ENCODE measurements at regions not wholly inside any gene's neighbourhood (a gene's known extent, or its start where the extent isn't known, plus 50 kb on each side); places are given as distances from the start of the nearest gene placed in this dataset.

- no peaks in the 10 kb centered on the region for H3K36me3 ChIP-seq (ENCODE audit: control insufficient read depth in 1 of 2, insufficient read depth in 2 of 2, low read length in 1 of 2)
- H3K4me1 ChIP-seq (ENCODE audit: control insufficient read depth in 1 of 2, insufficient read depth in 2 of 2, low read length in 2 of 2): no peaks in the 10 kb centered on the region
- WGBS, 2 donors: 46 to 54% methylated on average over 1 of the region's 1 CpG
- no peak overlapping the region for H3K4me3 ChIP-seq (ENCODE audit: low read length in 2 of 2)
- no peak overlapping the region for H3K27ac ChIP-seq (ENCODE audit: low read depth in 1 of 2, low read length in 2 of 2)
- intact Hi-C loops (cut with DNase I): no loop called here
- ATAC-seq (ENCODE audit: low FRiP score): no peak
- H3K27me3 ChIP-seq (ENCODE audit: control insufficient read depth in 1 of 2, insufficient read depth in 2 of 2, low read length in 1 of 2): peaks cover 0 to 2% of the 10 kb centered on the region in 2 donors
- no peaks in the 10 kb centered on the region for H3K9me3 ChIP-seq (ENCODE audit: control insufficient read depth, low read length)
- no peak for DNase-seq
These were observed 329.8 kb upstream of the PKN2 start for GRCh38 chr1:88354256-88354655.

GRCh38 chr1:88357729-88358128 is 326.3 kb upstream of the PKN2 start:
- WGBS, 2 donors: 19 to 21% methylated on average over 2 of the region's 2 CpGs
- intact Hi-C loops (cut with DNase I): no loop called here
- H3K4me1 ChIP-seq (ENCODE audit: control insufficient read depth in 1 of 2, insufficient read depth in 2 of 2, low read length in 2 of 2): no peaks in the 10 kb centered on the region
- no peak overlapping the region for H3K27ac ChIP-seq (ENCODE audit: low read depth in 1 of 2, low read length in 2 of 2)
- H3K9me3 ChIP-seq (ENCODE audit: control insufficient read depth, low read length): no peaks in the 10 kb centered on the region
- DNase-seq (no peak), ATAC-seq (ENCODE audit: low FRiP score) (no peak)
- H3K27me3 ChIP-seq (ENCODE audit: control insufficient read depth in 1 of 2, insufficient read depth in 2 of 2, low read length in 1 of 2): peaks cover 0 to 2% of the 10 kb centered on the region in 2 donors
- no peaks in the 10 kb centered on the region for H3K36me3 ChIP-seq (ENCODE audit: control insufficient read depth in 1 of 2, insufficient read depth in 2 of 2, low read length in 1 of 2)
- H3K4me3 ChIP-seq (ENCODE audit: low read length in 2 of 2): no peak overlapping the region

GRCh38 chr1:88371436-88372023 is 312.5 kb upstream of the PKN2 start:
- ATAC-seq (ENCODE audit: low FRiP score) (no peak), DNase-seq (no peak)
- 76 to 80% methylated on average over 4 of the region's 4 CpGs for WGBS, 2 donors
- Histone ChIP-seq H3K4me3 (ENCODE audit: low read length in 2 of 2) (no peak overlapping the region), H3K27me3 (ENCODE audit: control insufficient read depth in 1 of 2, insufficient read depth in 2 of 2, low read length in 1 of 2) (peaks cover 0 to 1% of the 10 kb centered on the region in 2 donors), H3K27ac (ENCODE audit: low read depth in 1 of 2, low read length in 2 of 2) (no peak overlapping the region), H3K9me3 (ENCODE audit: control insufficient read depth, low read length) (no peaks in the 10 kb centered on the region), H3K4me1 (ENCODE audit: control insufficient read depth in 1 of 2, insufficient read depth in 2 of 2, low read length in 2 of 2) (no peaks in the 10 kb centered on the region), H3K36me3 (ENCODE audit: control insufficient read depth in 1 of 2, insufficient read depth in 2 of 2, low read length in 1 of 2) (no peaks in the 10 kb centered on the region)
- intact Hi-C loops (cut with DNase I): no loop called here

GRCh38 chr1:88375977-88376376 is 308.1 kb upstream of the PKN2 start:
- ATAC-seq (ENCODE audit: low FRiP score) (no peak), DNase-seq (no peak)
- Histone ChIP-seq H3K4me3 (ENCODE audit: low read length in 2 of 2) (no peak overlapping the region), H3K27me3 (ENCODE audit: control insufficient read depth in 1 of 2, insufficient read depth in 2 of 2, low read length in 1 of 2) (no peaks in the 10 kb centered on the region), H3K9me3 (ENCODE audit: control insufficient read depth, low read length) (no peaks in the 10 kb centered on the region), H3K4me1 (ENCODE audit: control insufficient read depth in 1 of 2, insufficient read depth in 2 of 2, low read length in 2 of 2) (no peaks in the 10 kb centered on the region), H3K27ac (ENCODE audit: low read depth in 1 of 2, low read length in 2 of 2) (no peak overlapping the region), H3K36me3 (ENCODE audit: control insufficient read depth in 1 of 2, insufficient read depth in 2 of 2, low read length in 1 of 2) (no peaks in the 10 kb centered on the region)
- intact Hi-C loops (cut with DNase I): no loop called here
- 70 to 84% methylated on average over 1 of the region's 1 CpG for WGBS, 2 donors

- Histone ChIP-seq H3K27me3 (ENCODE audit: control insufficient read depth in 1 of 2, insufficient read depth in 2 of 2, low read length in 1 of 2) (no peaks in the 10 kb centered on the region), H3K27ac (ENCODE audit: low read depth in 1 of 2, low read length in 2 of 2) (no peak overlapping the region), H3K4me3 (ENCODE audit: low read length in 2 of 2) (no peak overlapping the region), H3K9me3 (ENCODE audit: control insufficient read depth, low read length) (no peaks in the 10 kb centered on the region), H3K36me3 (ENCODE audit: control insufficient read depth in 1 of 2, insufficient read depth in 2 of 2, low read length in 1 of 2) (no peaks in the 10 kb centered on the region), H3K4me1 (ENCODE audit: control insufficient read depth in 1 of 2, insufficient read depth in 2 of 2, low read length in 2 of 2) (no peaks in the 10 kb centered on the region)
- intact Hi-C loops (cut with DNase I): no loop called here
- DNase-seq: no peak
- ATAC-seq (ENCODE audit: low FRiP score): no peak
These were observed 307.7 kb upstream of the PKN2 start for GRCh38 chr1:88376421-88376820.

GRCh38 chr1:88378560-88378959 is 305.5 kb upstream of the PKN2 start:
- 26 to 29% methylated on average over 3 of the region's 3 CpGs for WGBS, 2 donors
- DNase-seq: no peak
- Histone ChIP-seq H3K36me3 (ENCODE audit: control insufficient read depth in 1 of 2, insufficient read depth in 2 of 2, low read length in 1 of 2) (no peaks in the 10 kb centered on the region), H3K9me3 (ENCODE audit: control insufficient read depth, low read length) (no peaks in the 10 kb centered on the region), H3K4me1 (ENCODE audit: control insufficient read depth in 1 of 2, insufficient read depth in 2 of 2, low read length in 2 of 2) (no peaks in the 10 kb centered on the region), H3K27ac (ENCODE audit: low read depth in 1 of 2, low read length in 2 of 2) (no peak overlapping the region), H3K27me3 (ENCODE audit: control insufficient read depth in 1 of 2, insufficient read depth in 2 of 2, low read length in 1 of 2) (no peaks in the 10 kb centered on the region), H3K4me3 (ENCODE audit: low read length in 2 of 2) (no peak overlapping the region)
- ATAC-seq (ENCODE audit: low FRiP score): no peak
- intact Hi-C loops (cut with DNase I): no loop called here

GRCh38 chr1:88394958-88395357 is 289.1 kb upstream of the PKN2 start:
- no peaks in the 10 kb centered on the region for H3K4me1 ChIP-seq (ENCODE audit: control insufficient read depth in 1 of 2, insufficient read depth in 2 of 2, low read length in 2 of 2)
- peaks cover 0 to 2% of the 10 kb centered on the region in 2 donors for H3K27me3 ChIP-seq (ENCODE audit: control insufficient read depth in 1 of 2, insufficient read depth in 2 of 2, low read length in 1 of 2)
- H3K36me3 ChIP-seq (ENCODE audit: control insufficient read depth in 1 of 2, insufficient read depth in 2 of 2, low read length in 1 of 2): no peaks in the 10 kb centered on the region
- H3K4me3 ChIP-seq (ENCODE audit: low read length in 2 of 2): no peak overlapping the region
- no peak for ATAC-seq (ENCODE audit: low FRiP score)
- no peak for DNase-seq
- intact Hi-C loops (cut with DNase I): no loop called here
- WGBS, 2 donors: 80 to 83% methylated on average over 2 of the region's 2 CpGs
- no peaks in the 10 kb centered on the region for H3K9me3 ChIP-seq (ENCODE audit: control insufficient read depth, low read length)
- H3K27ac ChIP-seq (ENCODE audit: low read depth in 1 of 2, low read length in 2 of 2): no peak overlapping the region

GRCh38 chr1:88398338-88398737 is 285.7 kb upstream of the PKN2 start:
- no peaks in the 10 kb centered on the region for H3K4me1 ChIP-seq (ENCODE audit: control insufficient read depth in 1 of 2, insufficient read depth in 2 of 2, low read length in 2 of 2)
- no peak overlapping the region for H3K4me3 ChIP-seq (ENCODE audit: low read length in 2 of 2)
- no peaks in the 10 kb centered on the region for H3K36me3 ChIP-seq (ENCODE audit: control insufficient read depth in 1 of 2, insufficient read depth in 2 of 2, low read length in 1 of 2)
- DNase-seq (no peak), ATAC-seq (ENCODE audit: low FRiP score) (no peak)
- no peak overlapping the region for H3K27ac ChIP-seq (ENCODE audit: low read depth in 1 of 2, low read length in 2 of 2)
- H3K9me3 ChIP-seq (ENCODE audit: control insufficient read depth, low read length): no peaks in the 10 kb centered on the region
- intact Hi-C loops (cut with DNase I): no loop called here
- H3K27me3 ChIP-seq (ENCODE audit: control insufficient read depth in 1 of 2, insufficient read depth in 2 of 2, low read length in 1 of 2): no peaks in the 10 kb centered on the region

- WGBS, 2 donors: 62 to 65% methylated on average over 1 of the region's 1 CpG
- ATAC-seq (ENCODE audit: low FRiP score): no peak
- intact Hi-C loops (cut with DNase I): no loop called here
- Histone ChIP-seq H3K4me1 (ENCODE audit: control insufficient read depth in 1 of 2, insufficient read depth in 2 of 2, low read length in 2 of 2) (no peaks in the 10 kb centered on the region), H3K27ac (ENCODE audit: low read depth in 1 of 2, low read length in 2 of 2) (no peak overlapping the region), H3K36me3 (ENCODE audit: control insufficient read depth in 1 of 2, insufficient read depth in 2 of 2, low read length in 1 of 2) (no peaks in the 10 kb centered on the region), H3K9me3 (ENCODE audit: control insufficient read depth, low read length) (no peaks in the 10 kb centered on the region), H3K4me3 (ENCODE audit: low read length in 2 of 2) (no peak overlapping the region), H3K27me3 (ENCODE audit: control insufficient read depth in 1 of 2, insufficient read depth in 2 of 2, low read length in 1 of 2) (no peaks in the 10 kb centered on the region)
- no peak for DNase-seq
These were observed 284.4 kb upstream of the PKN2 start for GRCh38 chr1:88399690-88400089.

Measured in aorta (tissue), 5 donors.